GM19351 (cell line): ENCODE measurements at regions not wholly inside any gene's neighbourhood (a gene's known extent, or its start where the extent isn't known, plus 50 kb on each side); places are given as distances from the start of the nearest gene placed in this dataset.

Experiments used
- ATAC-seq: cut with Tn5 transposase; IDR thresholded peaks from one replicate; pipeline ENCODE4 v1.9.1; 2021; ENCODE audit warnings: mild to moderate bottlenecking, moderate library complexity; ENCODE audit not compliant: unreplicated experiment

- ATAC-seq = no peak
These were observed 282.7 kb downstream of the ENC1 start for GRCh38 chr5:74357827-74358226.

GRCh38 chr5:74356009-74356695 lies 284.4 kb downstream of the ENC1 start:
- no peak for ATAC-seq

- ATAC-seq = no peak
These were observed 285.3 kb downstream of the ENC1 start for GRCh38 chr5:74355041-74355824.

GRCh38 chr5:74352256-74352655 lies 288.3 kb downstream of the ENC1 start:
- no peak for ATAC-seq

GRCh38 chr5:74342948-74343682 lies 297.4 kb downstream of the ENC1 start:
- ATAC-seq = no peak

- ATAC-seq = no peak
These were observed 298.3 kb downstream of the ENC1 start for GRCh38 chr5:74342182-74342581.

- ATAC-seq = no peak
These were observed 299.3 kb downstream of the ENC1 start for GRCh38 chr5:74341221-74341620.

GRCh38 chr5:74340476-74340875 lies 300.1 kb downstream of the ENC1 start:
- no peak for ATAC-seq

GRCh38 chr5:74337984-74338310 lies 302.6 kb downstream of the ENC1 start:
- no peak for ATAC-seq

- ATAC-seq = no peak
These were observed 303.1 kb downstream of the ENC1 start for GRCh38 chr5:74337254-74337983.

- no peak for ATAC-seq
These were observed 304.2 kb downstream of the ENC1 start for GRCh38 chr5:74336297-74336696.

- ATAC-seq = no peak
These were observed 305.7 kb downstream of the ENC1 start for GRCh38 chr5:74334762-74335384.

- no peak for ATAC-seq
These were observed 306.3 kb downstream of the ENC1 start for GRCh38 chr5:74334062-74334761.

- ATAC-seq = no peak
These were observed 307.1 kb downstream of the ENC1 start for GRCh38 chr5:74333430-74333829.

GRCh38 chr5:74332682-74333081 lies 307.8 kb downstream of the ENC1 start:
- no peak for ATAC-seq

GRCh38 chr5:74332006-74332405 lies 308.5 kb downstream of the ENC1 start:
- ATAC-seq = no peak

- no peak for ATAC-seq
These were observed 312.3 kb downstream of the ENC1 start for GRCh38 chr5:74328221-74328630.

- no peak for ATAC-seq
These were observed 313.2 kb downstream of the ENC1 start for GRCh38 chr5:74327339-74327685.

GRCh38 chr5:74326571-74327338 lies 313.8 kb downstream of the ENC1 start:
- ATAC-seq = peak; percentile 89

GRCh38 chr5:74325866-74326265 lies 314.7 kb downstream of the ENC1 start:
- no peak for ATAC-seq
